DOHH2 (cell line): ENCODE measurements at regions not wholly inside any gene's neighbourhood (a gene's known extent, or its start where the extent isn't known, plus 50 kb on each side); places are given as distances from the start of the nearest gene placed in this dataset.

Experiments used
- H3F3A ChIP-seq: fragments of 200-600 bp; sonication (generic), shearing (Covaris generic); 2 replicates; pipeline ENCODE4 v1.6.0; 2016; ENCODE audit warnings: antibody characterized with exemption, mild to moderate bottlenecking; ENCODE audit not compliant: control insufficient read depth, insufficient read depth
- H3K27ac ChIP-seq: fragments of 200-600 bp; sonication (generic); 2 replicates; pipeline ENCODE4 v1.5.1; 2014; ENCODE audit warnings: low read depth, mild to moderate bottlenecking, low read length, moderate library complexity
- H3K27me3 ChIP-seq: fragments of 200-600 bp; sonication (generic); 2 replicates; pipeline ENCODE4 v1.6.1; 2014; ENCODE audit warnings: mild to moderate bottlenecking, low read length, mixed read lengths; ENCODE audit not compliant: control insufficient read depth
- H3K36me3 ChIP-seq: fragments of 200-600 bp; sonication (generic); 2 replicates; pipeline ENCODE4 v1.6.1; 2014; ENCODE audit warnings: mild to moderate bottlenecking, low read length, moderate library complexity, mixed read lengths; ENCODE audit not compliant: control insufficient read depth
- H3K4me1 ChIP-seq: fragments of 200-600 bp; sonication (generic); 2 replicates; pipeline ENCODE4 v1.6.1; 2014; ENCODE audit warnings: mild to moderate bottlenecking, low read length, mixed read lengths; ENCODE audit not compliant: control insufficient read depth
- H3K4me2 ChIP-seq: fragments of 200-600 bp; sonication (generic); 2 replicates; pipeline ENCODE4 v1.6.0; 2014; ENCODE audit warnings: mild to moderate bottlenecking, low read length, moderate library complexity
- H3K4me3 ChIP-seq: fragments of 200-600 bp; sonication (generic); 2 replicates; pipeline ENCODE4 v1.5.1; 2014; ENCODE audit warnings: mild to moderate bottlenecking, low read length, mixed read lengths
- H3K79me2 ChIP-seq: fragments of 200-600 bp; sonication (generic); 2 replicates; pipeline ENCODE4 v1.6.1; 2014; ENCODE audit warnings: mild to moderate bottlenecking, low read length, mixed read lengths; ENCODE audit not compliant: control insufficient read depth
- H3K9me2 ChIP-seq: fragments of 200-600 bp; sonication (generic); replicated peaks from 2 replicates; pipeline ENCODE4 v1.6.1; 2014; ENCODE audit warnings: mild to moderate bottlenecking, low read length, mixed read lengths; ENCODE audit not compliant: control insufficient read depth
- H3K9me3 ChIP-seq: fragments of 200-600 bp; sonication (generic); 2 replicates; pipeline ENCODE4 v1.6.1; 2014; ENCODE audit warnings: antibody characterized with exemption, low read length, mixed read lengths; ENCODE audit not compliant: control insufficient read depth, insufficient read depth
- H4K20me1 ChIP-seq: fragments of 200-600 bp; sonication (generic); 2 replicates; pipeline ENCODE4 v1.6.0; 2014; ENCODE audit warnings: low read depth, mild to moderate bottlenecking, antibody characterized with exemption, low read length, moderate library complexity; ENCODE audit not compliant: control insufficient read depth, insufficient read depth
- EZH2phosphoT487 ChIP-seq: fragments of 200-600 bp; sonication (generic); IDR thresholded peaks from 2 replicates; pipeline ENCODE4 v1.6.1; 2017; ENCODE audit warnings: borderline replicate concordance, mild to moderate bottlenecking, antibody characterized with exemption, low read length, moderate library complexity, mixed read lengths
- TF ChIP-seq, protein P1 (sequence below): fragments of 200-600 bp; sonication (generic); IDR thresholded peaks from one replicate; pipeline ENCODE4 v1.5.1; 2014; ENCODE audit warnings: antibody characterized with exemption, mild to moderate bottlenecking, low read depth, low read length; ENCODE audit not compliant: poor library complexity, severe bottlenecking

DNA sequence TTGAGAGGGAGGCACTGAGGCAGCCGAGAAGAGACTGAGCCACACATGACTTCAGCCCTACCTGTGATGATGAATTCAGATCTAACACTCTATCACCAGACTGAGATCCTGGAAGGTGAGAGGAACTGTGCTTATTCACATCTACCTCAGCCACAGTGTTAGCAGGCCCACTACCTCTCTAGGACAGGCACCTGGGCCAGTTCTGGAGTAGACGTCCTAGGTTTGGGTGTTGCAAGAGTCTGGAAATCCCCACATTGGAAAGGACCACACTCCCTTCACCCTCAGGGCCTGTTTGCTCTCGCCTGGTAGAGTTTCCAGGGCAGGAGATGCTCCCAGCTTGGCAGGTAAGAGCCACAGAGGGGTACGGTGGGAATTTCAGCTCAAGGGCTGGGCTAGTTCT lies 113.8 kb upstream of the CCL21 start:
- no peak for TF ChIP-seq EZH2phosphoT487
- TF ChIP-seq, protein P1, sequence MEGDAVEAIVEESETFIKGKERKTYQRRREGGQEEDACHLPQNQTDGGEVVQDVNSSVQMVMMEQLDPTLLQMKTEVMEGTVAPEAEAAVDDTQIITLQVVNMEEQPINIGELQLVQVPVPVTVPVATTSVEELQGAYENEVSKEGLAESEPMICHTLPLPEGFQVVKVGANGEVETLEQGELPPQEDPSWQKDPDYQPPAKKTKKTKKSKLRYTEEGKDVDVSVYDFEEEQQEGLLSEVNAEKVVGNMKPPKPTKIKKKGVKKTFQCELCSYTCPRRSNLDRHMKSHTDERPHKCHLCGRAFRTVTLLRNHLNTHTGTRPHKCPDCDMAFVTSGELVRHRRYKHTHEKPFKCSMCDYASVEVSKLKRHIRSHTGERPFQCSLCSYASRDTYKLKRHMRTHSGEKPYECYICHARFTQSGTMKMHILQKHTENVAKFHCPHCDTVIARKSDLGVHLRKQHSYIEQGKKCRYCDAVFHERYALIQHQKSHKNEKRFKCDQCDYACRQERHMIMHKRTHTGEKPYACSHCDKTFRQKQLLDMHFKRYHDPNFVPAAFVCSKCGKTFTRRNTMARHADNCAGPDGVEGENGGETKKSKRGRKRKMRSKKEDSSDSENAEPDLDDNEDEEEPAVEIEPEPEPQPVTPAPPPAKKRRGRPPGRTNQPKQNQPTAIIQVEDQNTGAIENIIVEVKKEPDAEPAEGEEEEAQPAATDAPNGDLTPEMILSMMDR = no peak

DNA sequence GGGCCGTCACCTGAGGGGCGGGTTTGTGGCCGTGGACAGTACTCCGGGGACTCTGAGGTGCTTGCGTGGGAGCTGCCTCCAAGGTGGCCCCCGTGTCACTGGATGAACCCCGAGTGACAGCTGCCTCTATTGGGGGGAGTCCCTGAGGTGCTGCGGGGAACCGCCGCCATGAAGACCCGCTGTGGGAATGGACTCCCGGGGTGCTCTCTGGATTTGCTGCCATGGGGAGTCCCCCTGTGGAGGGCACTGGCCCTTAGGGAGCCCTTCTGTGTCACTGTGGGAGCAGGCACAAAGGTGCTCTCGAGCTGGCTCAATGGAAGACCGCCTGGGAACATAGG lies 100.2 kb upstream of the CCL21 start:
- Histone ChIP-seq H3K27me3 (no peaks in the 10 kb centered on the region), H3K4me3 (no peak overlapping the region), H4K20me1 (no peaks in the 10 kb centered on the region), H3K27ac (no peak overlapping the region), H3K9me3 (no peaks in the 10 kb centered on the region), H3K4me2 (no peak overlapping the region), H3F3A (no peaks in the 10 kb centered on the region), H3K36me3 (no peaks in the 10 kb centered on the region), H3K4me1 (no peaks in the 10 kb centered on the region), H3K79me2 (no peaks in the 10 kb centered on the region), H3K9me2 (no peaks in the 10 kb centered on the region)
- TF ChIP-seq EZH2phosphoT487 = no peak
- TF ChIP-seq, protein P1 = no peak

More for the DNA sequence above, 113.8 kb upstream of the CCL21 start:
- Histone ChIP-seq H3F3A (no peaks in the 10 kb centered on the region), H4K20me1 (no peaks in the 10 kb centered on the region), H3K4me1 (no peaks in the 10 kb centered on the region), H3K9me2 (no peaks in the 10 kb centered on the region), H3K27me3 (no peaks in the 10 kb centered on the region), H3K36me3 (no peaks in the 10 kb centered on the region), H3K27ac (no peak overlapping the region), H3K79me2 (no peaks in the 10 kb centered on the region), H3K9me3 (no peaks in the 10 kb centered on the region), H3K4me3 (no peak overlapping the region), H3K4me2 (no peak overlapping the region)

DNA sequence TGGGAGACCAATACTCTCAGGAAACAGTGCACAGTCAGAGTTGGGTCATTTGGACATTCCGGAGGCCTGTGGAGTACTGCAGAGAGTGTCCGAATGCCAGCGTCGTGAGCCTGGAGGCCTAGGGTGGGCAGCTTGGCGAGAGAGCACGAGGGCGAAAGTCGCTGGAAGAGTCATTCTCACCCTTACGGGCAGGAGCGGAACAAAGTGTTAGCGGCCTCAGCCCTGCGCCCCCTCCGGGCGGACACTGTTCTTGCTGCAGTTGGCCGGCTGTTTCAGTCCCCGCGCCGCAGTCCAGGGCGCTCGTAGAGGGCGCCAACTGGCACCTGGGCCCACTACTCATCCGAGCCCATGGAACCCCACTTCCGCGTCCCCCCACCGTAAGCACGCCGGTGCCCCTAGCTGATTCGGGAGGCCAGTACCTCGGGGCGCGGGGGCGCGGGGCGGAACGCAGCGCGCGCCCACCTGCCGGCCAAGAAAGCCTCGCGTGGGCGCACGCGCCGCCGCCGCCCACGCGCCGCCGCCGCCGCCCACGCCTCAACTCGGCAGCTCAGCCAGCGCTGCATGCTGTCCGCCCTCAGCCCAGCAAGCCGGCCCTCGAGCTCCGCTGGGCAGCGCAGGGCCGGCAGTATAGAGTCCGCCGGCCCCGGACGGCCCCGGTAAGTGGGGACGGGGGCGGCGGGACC lies 99.7 kb upstream of the CCL21 start:
- Histone ChIP-seq H3K79me2 (no peaks in the 10 kb centered on the region), H3K27me3 (no peaks in the 10 kb centered on the region), H4K20me1 (no peaks in the 10 kb centered on the region), H3K27ac (no peak overlapping the region), H3K9me2 (no peaks in the 10 kb centered on the region), H3K36me3 (no peaks in the 10 kb centered on the region), H3K9me3 (no peaks in the 10 kb centered on the region), H3K4me1 (no peaks in the 10 kb centered on the region), H3F3A (no peaks in the 10 kb centered on the region), H3K4me3 (no peak overlapping the region), H3K4me2 (no peak overlapping the region)
- TF ChIP-seq EZH2phosphoT487 = no peak
- TF ChIP-seq, protein P1 = no peak
